Spinal cord (tissue), 9 donors: ENCODE measurements at regions not wholly inside any gene's neighbourhood (a gene's known extent, or its start where the extent isn't known, plus 50 kb on each side); places are given as distances from the start of the nearest gene placed in this dataset.
"Not testable (repeated sequence)": the region's sequence is repeated elsewhere in the genome, so short reads cannot be mapped to it uniquely, and the experiment has no call there.

Experiments
- DNase-seq, 6 donors: peaks; one replicate each; pipeline versions ENCODE4 v3.0.0 to v3.0.0-alpha.2; 2013 to 2015; ENCODE audit warnings: low spot score in 6 of 6, low read depth in 4 of 6
- H3K27ac ChIP-seq: one replicate; pipeline ENCODE4 v1.5.1; 2013; ENCODE audit warnings: low read depth, low read length, control low read depth
- H3K27me3 ChIP-seq: one replicate; pipeline ENCODE4 v1.6.1; 2013; ENCODE audit warnings: low read length; ENCODE audit not compliant: control insufficient read depth, insufficient read depth
- H3K36me3 ChIP-seq: one replicate; pipeline ENCODE4 v1.6.1; 2013; ENCODE audit warnings: low read length; ENCODE audit not compliant: control insufficient read depth, insufficient read depth
- H3K4me1 ChIP-seq: one replicate; pipeline ENCODE4 v1.6.1; 2013; ENCODE audit warnings: low read length; ENCODE audit not compliant: control insufficient read depth, insufficient read depth
- H3K4me3 ChIP-seq: one replicate; pipeline ENCODE4 v1.5.1; 2013; ENCODE audit warnings: low read depth, low read length, control low read depth
- H3K9me3 ChIP-seq: one replicate; pipeline ENCODE4 v1.6.1; 2013; ENCODE audit warnings: low read length; ENCODE audit not compliant: control insufficient read depth, insufficient read depth
- WGBS: methylation state at CpG from one replicate; pipeline ENCODE4 v1.1.5; 2013; ENCODE audit warnings: missing lambda C conversion rate; ENCODE audit not compliant: insufficient coverage; 5-methylcytosine and 5-hydroxymethylcytosine counted together
- donor health status: healthy.

- not testable (repeated sequence) for H3K36me3 ChIP-seq, H3K4me1 ChIP-seq, DNase-seq, H3K4me3 ChIP-seq, H3K27ac ChIP-seq, H3K9me3 ChIP-seq, H3K27me3 ChIP-seq
- WGBS: no CpG with 5 or more reads among the region's 2 CpGs
Measured at GRCh38 chr2:111462572-111462971, 341.9 kb downstream of the BCL2L11 start.

GRCh38 chr2:111463238-111463848, 342.6 kb downstream of the BCL2L11 start:
- not testable (repeated sequence) for H3K27ac ChIP-seq, H3K4me1 ChIP-seq, H3K36me3 ChIP-seq, H3K4me3 ChIP-seq, H3K27me3 ChIP-seq, H3K9me3 ChIP-seq, DNase-seq
- 88% methylated on average over 1 of the region's 13 CpGs for WGBS

- not testable (repeated sequence) for H3K4me1 ChIP-seq, H3K36me3 ChIP-seq, DNase-seq, H3K9me3 ChIP-seq, H3K27ac ChIP-seq, H3K4me3 ChIP-seq, H3K27me3 ChIP-seq
- WGBS: no CpG with 5 or more reads among the region's 10 CpGs
Measured at GRCh38 chr2:111463956-111464355, 343.2 kb downstream of the BCL2L11 start.

GRCh38 chr2:111464367-111464766, 343.7 kb downstream of the BCL2L11 start:
- not testable (repeated sequence) for H3K36me3 ChIP-seq, H3K4me1 ChIP-seq, H3K9me3 ChIP-seq, H3K4me3 ChIP-seq, H3K27me3 ChIP-seq, H3K27ac ChIP-seq
- DNase-seq: peak in 1 of 6 donors; percentile 14
- WGBS: no CpG with 5 or more reads among the region's 10 CpGs

- H3K9me3 ChIP-seq, H3K27me3 ChIP-seq, H3K4me3 ChIP-seq, H3K4me1 ChIP-seq, H3K36me3 ChIP-seq, DNase-seq, H3K27ac ChIP-seq: not testable (repeated sequence)
- WGBS: no CpG with 5 or more reads among the region's 3 CpGs
Measured at GRCh38 chr2:111465521-111465920, 344.8 kb downstream of the BCL2L11 start.

GRCh38 chr2:111466744-111467143, 346.0 kb downstream of the BCL2L11 start:
- H3K27me3 ChIP-seq, H3K4me3 ChIP-seq, H3K9me3 ChIP-seq, H3K36me3 ChIP-seq, H3K4me1 ChIP-seq, DNase-seq, H3K27ac ChIP-seq: not testable (repeated sequence)
- WGBS: no CpG with 5 or more reads among the region's 4 CpGs

GRCh38 chr2:111470924-111471323, 350.2 kb downstream of the BCL2L11 start:
- not testable (repeated sequence) for H3K4me3 ChIP-seq, H3K36me3 ChIP-seq, H3K4me1 ChIP-seq, H3K27me3 ChIP-seq, H3K27ac ChIP-seq, H3K9me3 ChIP-seq, DNase-seq
- no CpG with 5 or more reads among the region's 2 CpGs for WGBS

GRCh38 chr2:111471791-111472530, 351.2 kb downstream of the BCL2L11 start:
- not testable (repeated sequence) for H3K9me3 ChIP-seq, H3K27me3 ChIP-seq, H3K4me1 ChIP-seq, H3K27ac ChIP-seq, H3K36me3 ChIP-seq, H3K4me3 ChIP-seq
- no CpG with 5 or more reads among the region's 9 CpGs for WGBS
- peak in 1 of 6 donors; percentile 58 for DNase-seq

GRCh38 chr2:111472844-111473403, 352.2 kb downstream of the BCL2L11 start:
- not testable (repeated sequence) for H3K4me1 ChIP-seq, H3K9me3 ChIP-seq, DNase-seq, H3K4me3 ChIP-seq, H3K36me3 ChIP-seq, H3K27me3 ChIP-seq, H3K27ac ChIP-seq
- 69% methylated on average over 2 of the region's 7 CpGs for WGBS

GRCh38 chr2:111473522-111473921, 352.8 kb downstream of the BCL2L11 start:
- not testable (repeated sequence) for DNase-seq, H3K9me3 ChIP-seq
- no CpG with 5 or more reads among the region's 3 CpGs for WGBS

More at GRCh38 chr2:111473522-111473921, 352.8 kb downstream of the BCL2L11 start:
- not testable (repeated sequence) for H3K27ac ChIP-seq, H3K36me3 ChIP-seq, H3K4me1 ChIP-seq, H3K4me3 ChIP-seq, H3K27me3 ChIP-seq
